GM12892 (cell line): ENCODE measurements at regions not wholly inside any gene's neighbourhood (a gene's known extent, or its start where the extent isn't known, plus 50 kb on each side); places are given as distances from the start of the nearest gene placed in this dataset.

Experiments used
- POLR2A ChIP-seq: IDR thresholded peaks from 2 replicates; pipeline ENCODE4 v1.6.1; 2011; ENCODE audit warnings: low read depth, low read length, control low read depth
- TAF1 ChIP-seq: IDR thresholded peaks from 2 replicates; pipeline ENCODE4 v1.6.1; 2011; ENCODE audit warnings: low read depth, mild to moderate bottlenecking, control low read depth, low read length, borderline replicate concordance

DNA sequence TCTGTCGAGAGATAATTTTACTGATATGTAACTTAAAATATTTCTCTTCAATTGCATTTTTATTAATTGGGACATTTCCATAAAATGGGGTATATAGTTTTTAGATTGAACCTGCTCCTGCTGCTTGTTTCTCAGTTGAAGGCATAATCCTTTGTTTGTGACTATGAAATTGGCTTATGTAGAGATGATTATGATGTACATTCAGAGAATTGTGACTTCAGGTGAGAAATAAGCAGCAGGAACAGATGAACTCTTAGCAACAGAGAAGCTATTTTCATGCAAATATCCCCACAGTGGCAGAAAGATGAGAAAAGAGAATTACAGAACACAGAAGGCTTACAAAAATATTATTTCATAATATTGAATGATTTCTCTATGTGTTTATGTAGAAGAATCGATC, 1499.5 kb upstream of the ADGRL3 start:
- no peak for TF ChIP-seq POLR2A
- TF ChIP-seq TAF1 = no peak
